ENCODE measurements at regions not wholly inside any gene's neighbourhood (a gene's known extent, or its start where the extent isn't known, plus 50 kb on each side); places are given as distances from the start of the nearest gene placed in this dataset.

GRCh38 chr2:217421834-217422233, 562.0 kb upstream of the TNP1 start:
- Histone ChIP-seq H3K36me3 (ENCODE audit: insufficient read depth, low read length) (no peaks in the 10 kb centered on the region), H3K4me1 (ENCODE audit: insufficient read depth, low read length) (no peaks in the 10 kb centered on the region), H3K9me3 (ENCODE audit: control insufficient read depth, insufficient read depth, low read length) (no peaks in the 10 kb centered on the region), H3K9ac (ENCODE audit: low read depth, low read length) (no peak overlapping the region)

GRCh38 chr2:217420854-217421253, 561.0 kb upstream of the TNP1 start:
- Histone ChIP-seq H3K4me1 (ENCODE audit: insufficient read depth, low read length) (no peaks in the 10 kb centered on the region), H3K36me3 (ENCODE audit: insufficient read depth, low read length) (no peaks in the 10 kb centered on the region), H3K9me3 (ENCODE audit: control insufficient read depth, insufficient read depth, low read length) (no peaks in the 10 kb centered on the region), H3K9ac (ENCODE audit: low read depth, low read length) (no peak overlapping the region)

DNA sequence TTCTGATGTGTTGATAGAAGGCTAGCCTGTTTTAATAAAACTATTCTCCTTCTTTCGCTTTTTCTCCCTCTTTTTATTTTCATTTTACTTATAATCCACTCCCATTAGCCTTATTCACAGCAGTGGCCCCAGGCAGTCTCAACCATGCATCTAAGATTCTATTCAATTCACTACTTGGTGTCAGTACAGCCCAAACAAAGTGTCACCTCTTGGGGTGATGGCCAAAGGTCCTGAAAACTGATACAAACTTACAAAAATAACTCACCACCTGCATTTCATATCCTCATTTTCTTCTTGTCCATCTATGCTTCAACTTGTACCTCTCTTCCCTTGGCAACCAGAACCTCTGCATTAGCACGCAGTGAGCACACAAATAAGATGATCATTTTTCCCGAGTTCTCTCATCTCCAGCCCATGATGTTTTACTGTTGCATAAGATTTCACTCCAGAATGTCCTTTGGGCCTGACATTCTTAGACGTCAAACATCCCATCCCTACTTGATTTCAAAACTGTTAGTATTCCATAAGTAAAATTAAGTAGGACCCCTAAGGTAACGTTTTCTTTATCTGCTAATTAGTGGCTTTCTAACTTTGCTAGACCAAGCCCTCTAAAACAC, 559.3 kb upstream of the TNP1 start:
- Histone ChIP-seq H3K4me1 (ENCODE audit: insufficient read depth, low read length) (no peaks in the 10 kb centered on the region), H3K36me3 (ENCODE audit: insufficient read depth, low read length) (no peaks in the 10 kb centered on the region), H3K9me3 (ENCODE audit: control insufficient read depth, insufficient read depth, low read length) (no peaks in the 10 kb centered on the region), H3K9ac (ENCODE audit: low read depth, low read length) (no peak overlapping the region)

DNA sequence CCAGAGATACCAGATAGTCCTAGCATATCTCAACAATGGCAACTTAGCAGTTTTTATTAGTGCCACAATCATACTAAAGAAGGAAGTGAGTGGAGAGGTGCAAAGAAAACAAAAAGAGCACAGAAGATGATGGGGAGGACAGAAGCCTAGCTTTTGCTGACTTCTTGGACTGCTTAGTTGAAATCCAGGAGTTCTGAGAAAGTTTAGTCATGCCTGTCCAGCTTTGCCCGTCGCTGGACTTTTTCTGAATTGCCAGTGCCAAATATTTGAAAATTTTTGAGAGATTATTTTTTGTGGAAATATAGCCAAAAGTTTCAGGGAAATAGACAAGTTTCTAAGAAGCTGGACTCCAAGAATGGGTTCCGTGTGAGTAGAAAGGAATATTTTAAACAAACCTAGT, 558.7 kb upstream of the TNP1 start:
- Histone ChIP-seq H3K36me3 (ENCODE audit: insufficient read depth, low read length) (no peaks in the 10 kb centered on the region), H3K4me1 (ENCODE audit: insufficient read depth, low read length) (no peaks in the 10 kb centered on the region), H3K9me3 (ENCODE audit: control insufficient read depth, insufficient read depth, low read length) (no peaks in the 10 kb centered on the region), H3K9ac (ENCODE audit: low read depth, low read length) (no peak overlapping the region)

- Histone ChIP-seq H3K4me1 (ENCODE audit: insufficient read depth, low read length) (no peaks in the 10 kb centered on the region), H3K9ac (ENCODE audit: low read depth, low read length) (no peak overlapping the region), H3K9me3 (ENCODE audit: control insufficient read depth, insufficient read depth, low read length) (no peaks in the 10 kb centered on the region), H3K36me3 (ENCODE audit: insufficient read depth, low read length) (no peaks in the 10 kb centered on the region)
These were observed 558.2 kb upstream of the TNP1 start for GRCh38 chr2:217418090-217418489.

DNA sequence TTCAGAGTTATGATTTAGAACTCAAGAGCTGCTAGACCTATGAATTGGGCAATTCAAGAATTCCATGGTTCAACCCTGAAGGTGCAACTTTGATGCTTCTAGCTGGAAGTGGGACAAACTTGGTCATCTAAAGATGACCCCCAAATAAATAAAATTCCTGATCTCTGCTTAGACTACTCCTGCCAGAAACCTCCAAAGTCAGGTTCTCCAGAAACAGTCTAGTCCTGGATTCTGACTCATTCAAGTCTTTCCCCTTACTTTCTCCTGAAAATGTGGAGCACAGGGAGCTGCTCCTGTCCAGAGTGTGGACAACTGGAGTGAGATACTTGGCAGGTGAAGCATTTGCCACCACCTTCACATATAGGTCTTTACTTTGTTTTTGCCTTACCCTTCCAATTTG, 557.7 kb upstream of the TNP1 start:
- Histone ChIP-seq H3K36me3 (ENCODE audit: insufficient read depth, low read length) (no peaks in the 10 kb centered on the region), H3K9me3 (ENCODE audit: control insufficient read depth, insufficient read depth, low read length) (no peaks in the 10 kb centered on the region), H3K9ac (ENCODE audit: low read depth, low read length) (no peak overlapping the region), H3K4me1 (ENCODE audit: insufficient read depth, low read length) (no peaks in the 10 kb centered on the region)

- H3K4me1 ChIP-seq (ENCODE audit: insufficient read depth, low read length) = no peaks in the 10 kb centered on the region
- no peak overlapping the region for H3K9ac ChIP-seq (ENCODE audit: low read depth, low read length)
- no peaks in the 10 kb centered on the region for H3K36me3 ChIP-seq (ENCODE audit: insufficient read depth, low read length)
- no peaks in the 10 kb centered on the region for H3K9me3 ChIP-seq (ENCODE audit: control insufficient read depth, insufficient read depth, low read length)
These were observed 555.5 kb upstream of the TNP1 start for GRCh38 chr2:217415316-217415715.

DNA sequence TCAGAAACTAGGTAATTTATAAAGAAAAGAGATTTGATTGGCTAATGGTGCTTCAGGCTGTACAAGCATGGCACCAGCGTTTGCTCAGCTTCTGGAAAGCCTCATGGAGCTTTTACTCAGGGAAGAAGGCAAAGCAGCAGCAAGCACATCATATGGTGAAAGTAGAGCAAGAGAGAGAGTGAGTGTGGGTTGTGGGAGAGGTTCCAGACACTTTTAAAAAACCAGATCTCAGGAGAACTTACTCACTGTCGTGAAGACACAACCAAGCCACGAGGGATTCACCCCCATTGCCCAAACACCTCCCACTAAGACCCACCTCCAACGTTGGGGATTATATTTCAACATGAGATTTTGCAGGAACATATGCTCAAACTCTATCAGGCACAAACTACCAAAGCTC, 554.6 kb upstream of the TNP1 start:
- H3K36me3 ChIP-seq (ENCODE audit: insufficient read depth, low read length) = no peaks in the 10 kb centered on the region
- H3K9ac ChIP-seq (ENCODE audit: low read depth, low read length) = no peak overlapping the region
- no peaks in the 10 kb centered on the region for H3K9me3 ChIP-seq (ENCODE audit: control insufficient read depth, insufficient read depth, low read length)
- no peaks in the 10 kb centered on the region for H3K4me1 ChIP-seq (ENCODE audit: insufficient read depth, low read length)

DNA sequence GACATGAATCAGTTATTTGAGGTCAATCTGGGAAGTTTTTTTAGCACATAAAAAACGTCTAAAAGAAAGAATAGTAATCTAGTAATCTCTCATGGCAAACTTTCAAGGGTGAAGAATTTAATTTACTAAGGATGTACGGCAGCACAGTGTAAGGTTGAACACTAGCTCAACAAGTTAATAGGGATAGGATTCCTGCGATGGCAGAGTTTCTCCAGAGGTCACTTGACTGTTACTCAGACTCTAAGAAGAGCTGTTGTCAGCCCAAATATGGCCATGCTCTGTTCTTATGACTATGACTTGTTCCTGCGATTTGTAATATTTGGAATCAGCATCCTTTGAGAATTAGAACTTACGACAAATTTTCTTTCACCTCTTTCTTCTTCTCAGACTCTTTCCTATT, 553.3 kb upstream of the TNP1 start:
- Histone ChIP-seq H3K9me3 (ENCODE audit: control insufficient read depth, insufficient read depth, low read length) (no peaks in the 10 kb centered on the region), H3K9ac (ENCODE audit: low read depth, low read length) (no peak overlapping the region), H3K36me3 (ENCODE audit: insufficient read depth, low read length) (no peaks in the 10 kb centered on the region), H3K4me1 (ENCODE audit: insufficient read depth, low read length) (no peaks in the 10 kb centered on the region)

GRCh38 chr2:217412721-217413120, 552.9 kb upstream of the TNP1 start:
- no peaks in the 10 kb centered on the region for H3K36me3 ChIP-seq (ENCODE audit: insufficient read depth, low read length)
- H3K9ac ChIP-seq (ENCODE audit: low read depth, low read length) = no peak overlapping the region
- H3K4me1 ChIP-seq (ENCODE audit: insufficient read depth, low read length) = no peaks in the 10 kb centered on the region
- H3K9me3 ChIP-seq (ENCODE audit: control insufficient read depth, insufficient read depth, low read length) = no peaks in the 10 kb centered on the region

DNA sequence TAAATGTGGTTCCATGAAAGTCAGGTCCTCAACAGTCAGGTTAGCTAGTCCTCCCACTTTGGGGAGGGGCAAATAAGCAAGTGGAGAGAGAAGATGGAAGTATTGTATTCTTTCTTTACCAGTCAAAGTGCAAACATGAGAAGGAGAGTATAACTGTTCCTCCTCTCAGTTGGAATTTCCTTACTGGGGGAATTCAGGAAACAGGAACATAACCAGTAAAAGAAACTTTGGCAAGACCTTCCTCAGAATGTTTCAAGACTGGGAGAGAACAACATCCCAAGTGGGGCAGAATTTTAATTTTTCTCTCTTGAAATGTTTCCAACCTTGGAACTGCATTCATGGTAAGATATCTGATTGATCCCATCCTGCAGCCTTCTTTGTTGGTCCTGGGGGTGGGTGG, 552.4 kb upstream of the TNP1 start:
- Histone ChIP-seq H3K9ac (ENCODE audit: low read depth, low read length) (no peak overlapping the region), H3K36me3 (ENCODE audit: insufficient read depth, low read length) (no peaks in the 10 kb centered on the region), H3K4me1 (ENCODE audit: insufficient read depth, low read length) (no peaks in the 10 kb centered on the region), H3K9me3 (ENCODE audit: control insufficient read depth, insufficient read depth, low read length) (no peaks in the 10 kb centered on the region)

GRCh38 chr2:217410681-217410960, 550.8 kb upstream of the TNP1 start:
- no peaks in the 10 kb centered on the region for H3K4me1 ChIP-seq (ENCODE audit: insufficient read depth, low read length)
- H3K9me3 ChIP-seq (ENCODE audit: control insufficient read depth, insufficient read depth, low read length) = no peaks in the 10 kb centered on the region
- H3K36me3 ChIP-seq (ENCODE audit: insufficient read depth, low read length) = no peaks in the 10 kb centered on the region
- H3K9ac ChIP-seq (ENCODE audit: low read depth, low read length) = no peak overlapping the region

DNA sequence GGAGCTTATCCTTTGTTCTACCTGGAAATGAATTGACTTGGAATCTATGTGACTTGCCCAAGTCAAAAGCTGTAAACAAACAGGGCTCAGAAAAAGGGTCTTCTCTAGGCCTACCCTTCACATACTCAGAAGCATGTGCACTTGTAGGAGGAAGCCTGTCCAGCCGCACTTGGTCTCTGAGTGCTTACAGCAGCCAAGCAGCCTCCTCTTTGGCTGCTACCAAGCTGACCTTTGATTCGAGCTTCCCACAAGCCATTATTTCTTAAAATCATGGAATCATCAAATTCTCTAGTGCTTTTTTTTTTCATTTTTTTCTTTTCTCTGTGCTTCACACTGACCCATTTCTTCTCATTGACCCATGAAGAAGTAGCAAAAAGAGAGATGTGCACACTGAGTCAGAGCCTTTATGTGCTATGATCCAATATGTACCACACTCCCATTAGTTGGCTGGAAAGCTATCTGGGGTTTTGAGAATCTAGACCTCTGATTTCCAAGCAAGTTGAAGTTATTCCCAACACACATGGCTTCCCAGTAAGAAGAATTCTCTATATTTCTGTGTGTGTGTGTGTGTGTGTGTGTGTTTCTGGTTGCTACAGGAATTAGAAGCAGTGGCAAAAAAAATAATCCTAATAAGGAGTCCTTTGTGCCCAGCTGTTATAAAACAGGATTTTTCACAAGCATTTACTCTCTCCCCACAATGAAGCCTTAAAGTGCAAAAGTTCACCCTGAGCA, 550.3 kb upstream of the TNP1 start:
- Histone ChIP-seq H3K9ac (ENCODE audit: low read depth, low read length) (no peak overlapping the region), H3K4me1 (ENCODE audit: insufficient read depth, low read length) (no peaks in the 10 kb centered on the region), H3K9me3 (ENCODE audit: control insufficient read depth, insufficient read depth, low read length) (no peaks in the 10 kb centered on the region), H3K36me3 (ENCODE audit: insufficient read depth, low read length) (no peaks in the 10 kb centered on the region)

DNA sequence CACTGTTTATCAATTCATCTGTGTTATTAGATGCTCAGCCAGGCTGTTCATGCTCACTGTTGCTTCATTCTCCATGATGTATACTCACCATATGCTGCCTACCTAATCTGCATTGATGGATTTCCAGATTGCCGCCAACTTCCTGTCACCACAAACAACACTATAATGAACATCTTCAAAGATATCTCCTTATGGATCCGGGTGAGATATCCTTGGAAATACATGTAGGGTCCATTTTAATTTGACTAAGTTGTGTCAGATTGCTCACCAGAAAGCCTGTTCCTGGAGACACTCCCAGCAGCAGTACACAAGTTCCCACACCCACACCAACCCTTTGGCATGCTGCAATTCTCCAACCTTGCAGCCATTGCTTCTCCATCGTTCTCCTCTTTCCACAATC, 547.5 kb upstream of the TNP1 start:
- Histone ChIP-seq H3K9me3 (ENCODE audit: control insufficient read depth, insufficient read depth, low read length) (no peaks in the 10 kb centered on the region), H3K9ac (ENCODE audit: low read depth, low read length) (no peak overlapping the region), H3K4me1 (ENCODE audit: insufficient read depth, low read length) (0 out of 2 replicates have a peak, but pooled peaks cover 4% of the 10 kb centered on the region), H3K36me3 (ENCODE audit: insufficient read depth, low read length) (no peaks in the 10 kb centered on the region)

- Histone ChIP-seq H3K9ac (ENCODE audit: low read depth, low read length) (no peak overlapping the region), H3K4me1 (ENCODE audit: insufficient read depth, low read length) (0 out of 2 replicates have a peak, but pooled peaks cover 4% of the 10 kb centered on the region)
These were observed 544.4 kb upstream of the TNP1 start for GRCh38 chr2:217404236-217404760.

More at GRCh38 chr2:217404236-217404760, 544.4 kb upstream of the TNP1 start:
- no peaks in the 10 kb centered on the region for H3K9me3 ChIP-seq (ENCODE audit: control insufficient read depth, insufficient read depth, low read length)
- H3K36me3 ChIP-seq (ENCODE audit: insufficient read depth, low read length) = no peaks in the 10 kb centered on the region
